HepG2 (cell line): ENCODE measurements at regions not wholly inside any gene's neighbourhood (a gene's known extent, or its start where the extent isn't known, plus 50 kb on each side); places are given as distances from the start of the nearest gene placed in this dataset.
A peak's percentile ranks its signal among the peaks of the same experiment; 100 is the strongest.

ENCODE experiments used
- ATAC-seq: fragments of 200-7000 bp; cut with Tn5 transposase; 3 replicates; pipeline ENCODE4 v1.9.1; 2020; ENCODE audit warnings: mild to moderate bottlenecking, moderate library complexity
- BruUV-seq: library from RNA; stranded (reverse); fragments of 400-500 nt; replicated peaks from 2 replicates; lab custom pipeline; 2021; lab: Mats Ljungman, UMichigan
- CTCF ChIA-PET: fragments of 300-600 bp; formaldehyde crosslinking; extraction: SDS; loops from one replicate; lab custom pipeline; 2021; ENCODE audit warnings: low total read pairs, inconsistent platforms, low intra/inter-chr PET ratio; lab: Yijun Ruan, JAX
- POLR2A ChIA-PET: fragments of 350-600 bp; sonication (Branson Sonifier 250); formaldehyde crosslinking; loops from one replicate; lab custom pipeline; 2020; ENCODE audit warnings: antibody characterized with exemption, inconsistent platforms; lab: Yijun Ruan, JAX
- DNase-seq: peaks from one replicate; pipeline ENCODE4 v3.0.0-alpha.2; 2015; ENCODE audit warnings: low spot score
- FAIRE-seq: peaks from 3 replicates; lab custom pipeline; 2011; peaks lifted over from hg19 to GRCh38; lab: Jason Lieb, UNC
- H2AFZ ChIP-seq: one replicate; pipeline ENCODE4 v1.6.1; 2011; ENCODE audit warnings: low read length, inconsistent platforms
- H3K27ac ChIP-seq: fragments of 300-600 bp; 3 replicates; pipeline ENCODE4 v1.8.0; 2011; ENCODE audit warnings: mixed run types, mild to moderate bottlenecking, mixed read lengths, low read length, inconsistent platforms; ENCODE audit not compliant: insufficient read depth; ENCODE audit errors: extremely low read length
- H3K27me3 ChIP-seq, 2 experiments: fragments of 200-600 bp in 1 of 2; 2 replicates in 1 of 2; 3 replicates in 1 of 2; pipeline versions ENCODE4 v1.6.0 to v1.8.0; 2011; ENCODE audit warnings: low read length in 2 of 2, mild to moderate bottlenecking in 2 of 2, moderate library complexity in 2 of 2, inconsistent platforms in 1 of 2; ENCODE audit not compliant: insufficient read depth in 2 of 2, control insufficient read depth in 1 of 2
- H3K36me3 ChIP-seq, 2 experiments: fragments of 200-600 bp in 1 of 2; replicated peaks in 1 of 2; 2 replicates in 1 of 2; 3 replicates in 1 of 2; pipeline versions ENCODE4 v1.5.1 to v1.8.0; 2011; ENCODE audit warnings: low read length in 2 of 2, inconsistent platforms in 1 of 2; ENCODE audit not compliant: insufficient read depth in 2 of 2, control insufficient read depth in 1 of 2
- H3K4me1 ChIP-seq: 2 replicates; pipeline ENCODE4 v1.5.1; 2012; ENCODE audit warnings: low read length, inconsistent platforms; ENCODE audit not compliant: insufficient read depth
- H3K4me2 ChIP-seq: 2 replicates; pipeline ENCODE4 v1.6.0; 2011; ENCODE audit warnings: low read depth, low read length, inconsistent platforms
- H3K4me3 ChIP-seq, 3 experiments: fragments of 200-600 bp in 1 of 3; sonication (generic), shearing (Covaris generic) in 1 of 3; replicated peaks in 1 of 3; 2 replicates each; pipeline ENCODE4 v1.5.1; 2011 to 2016; ENCODE audit warnings: low read length in 3 of 3, inconsistent platforms in 2 of 3, low read depth in 2 of 3, mild to moderate bottlenecking in 2 of 3, control low read depth in 1 of 3, mixed read lengths in 1 of 3; ENCODE audit not compliant: insufficient read depth in 1 of 3
- H3K79me2 ChIP-seq: one replicate; pipeline ENCODE4 v1.6.1; 2011; ENCODE audit warnings: low read length, inconsistent platforms; ENCODE audit not compliant: insufficient read depth
- H3K9ac ChIP-seq: 2 replicates; pipeline ENCODE4 v1.6.0; 2011; ENCODE audit warnings: mild to moderate bottlenecking, low read depth, low read length, inconsistent platforms; ENCODE audit not compliant: insufficient read depth
- H3K9me3 ChIP-seq: 2 replicates; pipeline ENCODE4 v1.5.1; 2012; ENCODE audit warnings: mild to moderate bottlenecking, low read length
- H4K20me1 ChIP-seq: 2 replicates; pipeline ENCODE4 v1.6.0; 2011; ENCODE audit warnings: inconsistent platforms, mild to moderate bottlenecking, low read length, moderate library complexity; ENCODE audit not compliant: insufficient read depth
- SIN3A ChIP-seq: IDR thresholded peaks from 2 replicates; pipeline ENCODE4 v1.6.1; 2011; ENCODE audit warnings: low read depth, mild to moderate bottlenecking, control low read depth, low read length, borderline replicate concordance
- TBX2 ChIP-seq: sonication (generic); formaldehyde crosslinking; IDR thresholded peaks from 2 replicates; pipeline ENCODE4 v1.5.0; 2020; ENCODE audit warnings: missing genetic modification reagents, mild to moderate bottlenecking, borderline replicate concordance
- ZBTB8A ChIP-seq: sonication (generic); formaldehyde crosslinking; IDR thresholded peaks from 2 replicates; pipeline ENCODE4 v1.4.0; 2020; ENCODE audit warnings: mild to moderate bottlenecking, low read depth, missing genetic modification reagents, borderline replicate concordance
- ZNF326 ChIP-seq: sonication (generic); formaldehyde crosslinking; IDR thresholded peaks from 2 replicates; pipeline ENCODE4 v1.4.0; 2020; ENCODE audit warnings: missing genetic modification reagents, borderline replicate concordance
- ZNF350 ChIP-seq: sonication (generic); formaldehyde crosslinking; IDR thresholded peaks from 2 replicates; pipeline ENCODE4 v1.4.0; 2020; ENCODE audit warnings: mild to moderate bottlenecking, low read depth, missing genetic modification reagents, borderline replicate concordance
- ZNF468 ChIP-seq: sonication (generic); formaldehyde crosslinking; IDR thresholded peaks from 2 replicates; pipeline ENCODE4 v1.8.0; 2022; ENCODE audit warnings: mild to moderate bottlenecking, moderate library complexity, missing genetic modification reagents
- ZNF781 ChIP-seq: sonication (generic); formaldehyde crosslinking; IDR thresholded peaks from 2 replicates; pipeline ENCODE4 v1.5.1; 2020; ENCODE audit warnings: borderline replicate concordance, mild to moderate bottlenecking, missing genetic modification reagents; ENCODE audit errors: not compliant biosample characterization
- WGBS: methylation state at CpG from one replicate; pipeline ENCODE4 v1.1.6; 2017; ENCODE audit warnings: low lambda C conversion rate; 5-methylcytosine and 5-hydroxymethylcytosine counted together
- in situ Hi-C: cut with HindIII; loops from 2 replicates; pipeline ENCODE4 v1.10.0; 2017; ENCODE audit warnings: low pct_unique_long_range_greater_than_20kb; ENCODE audit not compliant: extremely low pct_ligation_motif_present
- intact Hi-C: fragments of 100-400 bp; cut with micrococcal nuclease; formaldehyde crosslinking; loops from one replicate; pipeline ENCODE4 v1.10.0; 2022; ENCODE audit not compliant: unreplicated experiment
- TF ChIP-seq, protein P1 (sequence below): sonication (generic); formaldehyde crosslinking; IDR thresholded peaks from one replicate; pipeline ENCODE4 v1.5.1; 2020; ENCODE audit warnings: mild to moderate bottlenecking, missing genetic modification reagents; ENCODE audit errors: not compliant biosample characterization
- TF ChIP-seq, protein P2 (sequence below): sonication (generic); formaldehyde crosslinking; IDR thresholded peaks from 2 replicates; pipeline ENCODE4 v1.5.0; 2020; ENCODE audit warnings: missing genetic modification reagents, mild to moderate bottlenecking, borderline replicate concordance

DNA sequence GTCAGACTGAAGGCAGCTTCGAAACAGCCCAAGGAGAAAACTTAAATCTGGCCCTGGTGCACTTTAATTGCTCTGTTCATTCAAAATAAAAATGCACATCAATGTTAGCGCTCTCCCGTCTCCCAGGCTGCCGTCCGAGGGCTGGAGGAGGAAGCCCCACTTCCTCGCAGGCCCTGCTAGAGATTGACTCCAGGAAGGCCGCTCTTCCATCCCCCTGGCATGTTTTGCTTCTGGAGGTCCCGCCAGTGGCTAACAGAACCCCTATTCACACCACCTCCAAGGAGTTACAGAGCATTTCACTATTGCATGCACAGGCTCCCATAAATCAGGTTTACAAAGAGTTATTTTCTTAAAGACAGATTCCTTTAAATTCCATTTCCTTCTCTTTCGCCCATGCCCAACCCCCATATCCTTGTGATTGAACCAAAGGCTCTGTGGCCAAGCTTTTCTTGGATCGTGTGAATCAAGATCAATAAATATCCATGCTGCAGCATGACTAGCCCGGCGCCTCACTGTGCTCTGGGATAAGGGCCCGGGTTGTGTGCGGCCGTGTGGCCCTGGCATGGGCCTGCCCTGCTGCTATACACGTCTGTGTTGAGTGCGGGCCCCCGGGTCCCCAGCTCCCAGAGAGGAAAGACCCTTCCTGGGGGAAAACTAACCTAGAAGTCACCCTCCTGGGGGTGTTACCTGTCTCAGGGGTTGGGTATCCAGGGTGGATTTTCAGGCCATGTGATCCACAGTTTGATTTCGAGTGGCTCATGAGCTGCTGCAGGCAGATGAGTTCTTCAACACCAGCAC lies 118.7 kb upstream of the GDF10 start:
- H3K27me3 ChIP-seq: peaks cover 2 to 12% of the 10 kb centered on the region in 2 experiments; a peak in 2 of 5 replicates
- H3K9me3 ChIP-seq: no peaks in the 10 kb centered on the region
- no peaks in the 10 kb centered on the region for H3K36me3 ChIP-seq
- POLR2A ChIA-PET: no interaction called here
- no peak overlapping the region for H3K4me2 ChIP-seq
- CTCF ChIA-PET: no interaction called here
- H2AFZ ChIP-seq: no peak overlapping the region
- TF ChIP-seq TBX2 (CRISPR knock-in tag): no peak
- TF ChIP-seq ZNF781 (CRISPR knock-in tag): no peak
- TF ChIP-seq ZNF350: no peak
- no peak for TF ChIP-seq ZNF468 (CRISPR knock-in tag)
- TF ChIP-seq, protein P1, sequence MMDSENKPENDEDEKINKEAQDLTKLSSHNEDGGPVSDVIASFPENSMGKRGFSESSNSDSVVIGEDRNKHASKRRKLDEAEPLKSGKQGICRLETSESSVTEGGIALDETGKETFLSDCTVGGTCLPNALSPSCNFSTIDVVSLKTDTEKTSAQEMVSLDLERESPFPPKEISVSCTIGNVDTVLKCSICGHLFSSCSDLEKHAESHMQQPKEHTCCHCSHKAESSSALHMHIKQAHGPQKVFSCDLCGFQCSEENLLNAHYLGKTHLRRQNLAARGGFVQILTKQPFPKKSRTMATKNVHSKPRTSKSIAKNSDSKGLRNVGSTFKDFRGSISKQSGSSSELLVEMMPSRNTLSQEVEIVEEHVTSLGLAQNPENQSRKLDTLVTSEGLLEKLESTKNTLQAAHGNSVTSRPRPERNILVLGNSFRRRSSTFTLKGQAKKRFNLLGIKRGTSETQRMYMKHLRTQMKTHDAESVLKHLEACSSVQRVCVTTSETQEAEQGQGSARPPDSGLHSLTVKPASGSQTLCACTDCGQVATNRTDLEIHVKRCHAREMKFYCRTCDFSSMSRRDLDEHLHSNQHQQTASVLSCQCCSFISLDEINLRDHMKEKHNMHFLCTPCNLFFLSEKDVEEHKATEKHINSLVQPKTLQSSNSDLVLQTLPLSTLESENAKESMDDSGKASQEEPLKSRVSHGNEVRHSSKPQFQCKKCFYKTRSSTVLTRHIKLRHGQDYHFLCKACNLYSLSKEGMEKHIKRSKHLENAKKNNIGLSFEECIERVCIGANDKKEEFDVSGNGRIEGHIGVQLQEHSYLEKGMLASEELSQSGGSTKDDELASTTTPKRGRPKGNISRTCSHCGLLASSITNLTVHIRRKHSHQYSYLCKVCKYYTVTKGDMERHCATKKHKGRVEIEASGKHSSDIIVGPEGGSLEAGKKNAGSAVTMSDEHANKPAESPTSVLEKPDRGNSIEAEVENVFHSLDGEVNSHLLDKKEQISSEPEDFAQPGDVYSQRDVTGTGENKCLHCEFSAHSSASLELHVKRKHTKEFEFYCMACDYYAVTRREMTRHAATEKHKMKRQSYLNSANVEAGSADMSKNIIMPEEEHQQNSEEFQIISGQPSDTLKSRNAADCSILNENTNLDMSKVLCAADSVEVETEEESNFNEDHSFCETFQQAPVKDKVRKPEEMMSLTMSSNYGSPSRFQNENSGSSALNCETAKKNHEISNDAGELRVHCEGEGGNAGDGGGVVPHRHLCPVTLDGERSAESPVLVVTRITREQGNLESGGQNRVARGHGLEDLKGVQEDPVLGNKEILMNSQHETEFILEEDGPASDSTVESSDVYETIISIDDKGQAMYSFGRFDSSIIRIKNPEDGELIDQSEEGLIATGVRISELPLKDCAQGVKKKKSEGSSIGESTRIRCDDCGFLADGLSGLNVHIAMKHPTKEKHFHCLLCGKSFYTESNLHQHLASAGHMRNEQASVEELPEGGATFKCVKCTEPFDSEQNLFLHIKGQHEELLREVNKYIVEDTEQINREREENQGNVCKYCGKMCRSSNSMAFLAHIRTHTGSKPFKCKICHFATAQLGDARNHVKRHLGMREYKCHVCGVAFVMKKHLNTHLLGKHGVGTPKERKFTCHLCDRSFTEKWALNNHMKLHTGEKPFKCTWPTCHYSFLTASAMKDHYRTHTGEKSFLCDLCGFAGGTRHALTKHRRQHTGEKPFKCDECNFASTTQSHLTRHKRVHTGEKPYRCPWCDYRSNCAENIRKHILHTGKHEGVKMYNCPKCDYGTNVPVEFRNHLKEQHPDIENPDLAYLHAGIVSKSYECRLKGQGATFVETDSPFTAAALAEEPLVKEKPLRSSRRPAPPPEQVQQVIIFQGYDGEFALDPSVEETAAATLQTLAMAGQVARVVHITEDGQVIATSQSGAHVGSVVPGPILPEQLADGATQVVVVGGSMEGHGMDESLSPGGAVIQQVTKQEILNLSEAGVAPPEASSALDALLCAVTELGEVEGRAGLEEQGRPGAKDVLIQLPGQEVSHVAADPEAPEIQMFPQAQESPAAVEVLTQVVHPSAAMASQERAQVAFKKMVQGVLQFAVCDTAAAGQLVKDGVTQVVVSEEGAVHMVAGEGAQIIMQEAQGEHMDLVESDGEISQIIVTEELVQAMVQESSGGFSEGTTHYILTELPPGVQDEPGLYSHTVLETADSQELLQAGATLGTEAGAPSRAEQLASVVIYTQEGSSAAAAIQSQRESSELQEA (CRISPR knock-in tag): no peak
- TF ChIP-seq, protein P2, sequence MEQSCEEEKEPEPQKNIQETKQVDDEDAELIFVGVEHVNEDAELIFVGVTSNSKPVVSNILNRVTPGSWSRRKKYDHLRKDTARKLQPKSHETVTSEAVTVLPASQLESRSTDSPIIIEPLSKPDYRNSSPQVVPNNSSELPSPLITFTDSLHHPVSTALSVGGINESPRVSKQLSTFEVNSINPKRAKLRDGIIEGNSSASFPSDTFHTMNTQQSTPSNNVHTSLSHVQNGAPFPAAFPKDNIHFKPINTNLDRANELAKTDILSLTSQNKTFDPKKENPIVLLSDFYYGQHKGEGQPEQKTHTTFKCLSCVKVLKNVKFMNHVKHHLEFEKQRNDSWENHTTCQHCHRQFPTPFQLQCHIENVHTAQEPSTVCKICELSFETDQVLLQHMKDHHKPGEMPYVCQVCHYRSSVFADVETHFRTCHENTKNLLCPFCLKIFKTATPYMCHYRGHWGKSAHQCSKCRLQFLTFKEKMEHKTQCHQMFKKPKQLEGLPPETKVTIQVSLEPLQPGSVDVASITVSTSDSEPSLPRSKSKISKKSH (CRISPR knock-in tag): no peak
- TF ChIP-seq ZNF326: no peak
- no peak for TF ChIP-seq SIN3A
- no peak for TF ChIP-seq ZBTB8A (CRISPR knock-in tag)
- 92% methylated on average over 15 of the region's 19 CpGs for WGBS
- no TSS peak for BruUV-seq
- peaks cover 20% of the 10 kb centered on the region for H3K4me1 ChIP-seq
- in situ Hi-C loops: no loop called here
- H3K9ac ChIP-seq: no peak overlapping the region
- no peak overlapping the region for H3K27ac ChIP-seq
- DNase-seq (no peak), ATAC-seq (peak; percentile 53; the same call in 2 of the 3 replicates), FAIRE-seq (no peak)
- no peaks in the 10 kb centered on the region for H3K79me2 ChIP-seq
- intact Hi-C loops: no loop called here
- H4K20me1 ChIP-seq: no peaks in the 10 kb centered on the region
- no peak overlapping the region for H3K4me3 ChIP-seq
